ENCODE measurements at regions not wholly inside any gene's neighbourhood (a gene's known extent, or its start where the extent isn't known, plus 50 kb on each side); places are given as distances from the start of the nearest gene placed in this dataset.

GRCh38 chr5:23629396-23629795 lies 122.0 kb downstream of the PRDM9 start (continued):
- TF ChIP-seq E2F8 (IDR thresholded peaks at IDR 0.05; ENCODE audit: low read depth, partially characterized antibody): no peak
- TF ChIP-seq USF2 (IDR thresholded peaks at IDR 0.05; ENCODE audit: borderline replicate concordance, low read depth, low read length): no peak
- TF ChIP-seq YY1 (IDR thresholded peaks at IDR 0.05; ENCODE audit: low read depth, low read length): no peak

GRCh38 chr5:23631302-23632045 lies 124.1 kb downstream of the PRDM9 start:
- intact Hi-C loops (cut with micrococcal nuclease; ENCODE audit: unreplicated experiment): no loop called here
- no peaks in the 10 kb centered on the region for H3K79me2 ChIP-seq (ENCODE audit: control insufficient read depth, insufficient read depth, low read length)
- SMC1A ChIA-PET (ENCODE audit: uncharacterized antibody, unreplicated experiment): interaction anchor here (0.7 kb wide), 1 partner anchor 9 kb away, joined by 3 read pairs; no protein-coding TSS in a partner anchor
- RAD21 ChIA-PET (ENCODE audit: unreplicated experiment): no interaction called here
- H3K27me3 ChIP-seq (replicated peaks in 1 of 2; ENCODE audit: control insufficient read depth in 2 of 2, insufficient read depth in 2 of 2, low read length in 1 of 2): no peaks in the 10 kb centered on the region
- no peak overlapping the region for H2AFZ ChIP-seq (ENCODE audit: control insufficient read depth, low read depth, low read length)
- in situ Hi-C loops (cut with MboI): no loop called here
- WGBS (ENCODE audit: insufficient coverage, insufficient replicate concordance, low lambda C conversion rate, missing lambda C conversion rate): 18% methylated on average over 2 of the region's 2 CpGs
- H3K36me3 ChIP-seq (ENCODE audit: control insufficient read depth in 2 of 2, insufficient read depth in 2 of 2, low read length in 1 of 2): no peaks in the 10 kb centered on the region
- FAIRE-seq (no peak), DNase-seq (ENCODE audit: low read depth, low spot score) (no peak), ATAC-seq (no peak)
- no peaks in the 10 kb centered on the region for H4K20me1 ChIP-seq (ENCODE audit: control insufficient read depth, insufficient read depth)
- POLR2A ChIA-PET: no interaction called here
- no peaks in the 10 kb centered on the region for H3K9me3 ChIP-seq (replicated peaks; ENCODE audit: control insufficient read depth, insufficient read depth, low read length)
- no TSS peak for BruUV-seq (replicated peaks)
- H3K4me3 ChIP-seq: no peak overlapping the region
- CTCF ChIA-PET: no interaction called here
- no peaks in the 10 kb centered on the region for H3K4me1 ChIP-seq (ENCODE audit: control insufficient read depth, insufficient read depth, low read length)
- H3K9ac ChIP-seq (ENCODE audit: control insufficient read depth, insufficient read depth, low read length): no peak overlapping the region
- no peak overlapping the region for H3K4me2 ChIP-seq (ENCODE audit: control insufficient read depth, insufficient read depth)
- H3K27ac ChIP-seq (ENCODE audit: control insufficient read depth, insufficient read depth): no peak overlapping the region
- TF ChIP-seq SMAD5 (IDR thresholded peaks at IDR 0.05; ENCODE audit: low read depth): no peak
- no peak for TF ChIP-seq ZNF687 (IDR thresholded peaks at IDR 0.05)
- TF ChIP-seq ZNF24 (IDR thresholded peaks at IDR 0.05): no peak
- TF ChIP-seq IKZF2 (IDR thresholded peaks at IDR 0.05): no peak
- TF ChIP-seq HSF1 (IDR thresholded peaks at IDR 0.05; ENCODE audit: low read depth, low read length): no peak
- no peak for TF ChIP-seq LARP7 (IDR thresholded peaks at IDR 0.05)
- no peak for TF ChIP-seq NBN (IDR thresholded peaks at IDR 0.05)
- TF ChIP-seq NRF1 (conservative IDR thresholded peaks at IDR 0.05; ENCODE audit: low read depth, low read length): no peak
- TF ChIP-seq RFX5 (IDR thresholded peaks at IDR 0.05; ENCODE audit: low read depth, low read length): no peak
- no peak for TF ChIP-seq ZZZ3 (IDR thresholded peaks at IDR 0.05; ENCODE audit: control insufficient read depth, insufficient read length, low read depth)
- no peak for TF ChIP-seq RAD51 (IDR thresholded peaks at IDR 0.05)

Measured in GM12878 (cell line).